ENCODE measurements at regions not wholly inside any gene's neighbourhood (a gene's known extent, or its start where the extent isn't known, plus 50 kb on each side); places are given as distances from the start of the nearest gene placed in this dataset.
"Not testable (repeated sequence)": the region's sequence is repeated elsewhere in the genome, so short reads cannot be mapped to it uniquely, and the experiment has no call there.

GRCh38 chr9:2279138-2279537 is 264.0 kb downstream of the SMARCA2 start:
- not testable (repeated sequence) for DNase-seq

- DNase-seq = no peak
These were observed 266.1 kb downstream of the SMARCA2 start for GRCh38 chr9:2281031-2281802.

DNA sequence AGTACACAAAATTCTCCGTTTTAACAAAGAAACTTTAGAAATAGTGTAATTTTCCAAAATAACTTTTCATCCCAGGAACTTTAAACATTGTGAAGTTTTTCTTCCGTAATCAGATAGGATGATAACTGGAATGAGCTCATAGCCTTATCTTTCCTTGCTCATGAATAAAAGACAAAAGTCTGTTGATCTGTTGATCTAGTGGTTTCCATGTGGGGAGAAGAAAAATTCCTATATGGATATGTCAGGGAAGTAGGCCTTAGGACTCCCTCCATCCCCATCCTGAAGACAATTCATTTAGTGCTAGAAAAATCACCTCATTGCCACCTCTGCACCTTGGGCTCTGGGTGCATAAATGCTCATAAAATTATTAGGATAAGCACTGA is 266.6 kb downstream of the SMARCA2 start:
- DNase-seq = no peak

GRCh38 chr9:2284770-2285169 is 269.6 kb downstream of the SMARCA2 start:
- no peak for DNase-seq

DNA sequence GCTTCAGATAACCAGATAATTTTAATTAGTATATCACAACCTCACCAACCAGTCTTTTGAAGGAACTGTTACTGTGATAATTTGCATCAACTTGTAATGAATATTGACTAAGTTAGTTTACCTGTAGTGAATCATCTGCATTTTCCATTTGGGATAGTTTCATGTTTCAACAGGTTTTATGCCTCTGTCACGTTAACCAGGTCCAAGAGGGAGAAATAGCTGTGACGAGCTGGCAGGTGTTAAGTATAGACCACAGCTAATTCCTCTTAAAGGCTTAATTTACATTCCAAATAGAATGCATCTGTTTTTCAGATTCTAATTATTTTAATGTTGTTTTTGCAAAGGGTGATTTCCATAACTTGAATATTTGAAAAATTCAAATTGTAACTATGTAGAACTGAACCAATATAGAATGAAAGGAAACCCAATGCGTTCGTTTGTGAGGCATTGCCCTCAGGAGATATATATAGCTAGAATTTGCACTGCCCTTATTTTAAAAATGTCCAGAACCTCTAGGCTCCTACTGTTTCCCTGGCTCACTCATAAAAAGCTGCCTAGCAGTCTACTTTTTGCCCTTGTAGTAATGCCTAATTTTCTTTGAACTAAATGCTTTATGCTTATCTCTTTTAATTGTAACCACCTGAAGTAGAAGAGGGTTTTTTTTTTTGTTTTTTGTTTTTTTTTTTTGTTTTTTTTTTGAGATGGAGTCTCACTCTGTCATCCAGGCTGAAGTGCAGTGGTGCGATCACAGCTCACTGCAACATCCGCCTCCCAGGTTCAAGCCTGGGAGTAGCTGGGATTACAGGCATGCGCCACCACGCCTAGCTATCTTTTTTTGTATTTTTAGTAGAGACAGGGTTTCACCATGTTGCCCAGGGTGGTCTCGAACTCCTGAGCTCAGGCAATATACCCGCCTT is 270.5 kb downstream of the SMARCA2 start:
- DNase-seq = no peak

GRCh38 chr9:2286333-2286705 is 271.2 kb downstream of the SMARCA2 start:
- DNase-seq = no peak

DNA sequence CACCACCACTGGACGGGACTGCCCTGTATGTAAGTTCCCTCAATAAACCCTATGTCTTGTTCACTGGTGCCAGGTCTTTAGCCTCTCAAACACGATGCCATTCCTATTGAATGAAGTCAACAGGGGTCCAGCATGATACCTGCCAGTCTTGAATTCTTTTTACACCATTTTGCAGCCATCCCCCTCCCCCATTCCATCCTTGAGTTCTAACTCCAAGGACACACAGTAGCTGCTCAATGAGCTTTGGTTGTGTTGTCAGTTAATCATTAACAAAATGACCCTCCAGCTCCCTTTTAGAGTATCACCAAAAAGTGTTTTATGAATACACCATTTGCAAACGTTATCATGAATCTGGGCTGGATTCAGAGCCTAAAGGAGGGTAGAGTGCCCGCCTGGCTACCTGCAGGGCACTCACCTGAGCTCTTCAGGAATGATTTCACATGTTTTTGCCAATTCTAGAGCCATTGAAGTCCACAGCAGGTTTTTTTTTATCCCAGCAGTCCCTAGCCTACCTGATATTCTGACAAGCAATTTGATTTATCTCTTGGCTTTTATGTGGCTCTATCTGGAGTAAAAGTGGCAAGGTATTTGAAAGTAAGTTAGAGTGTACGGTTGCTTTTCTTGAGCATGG is 271.8 kb downstream of the SMARCA2 start:
- no peak for DNase-seq

GRCh38 chr9:2288309-2288708 is 273.2 kb downstream of the SMARCA2 start:
- no peak for DNase-seq

DNA sequence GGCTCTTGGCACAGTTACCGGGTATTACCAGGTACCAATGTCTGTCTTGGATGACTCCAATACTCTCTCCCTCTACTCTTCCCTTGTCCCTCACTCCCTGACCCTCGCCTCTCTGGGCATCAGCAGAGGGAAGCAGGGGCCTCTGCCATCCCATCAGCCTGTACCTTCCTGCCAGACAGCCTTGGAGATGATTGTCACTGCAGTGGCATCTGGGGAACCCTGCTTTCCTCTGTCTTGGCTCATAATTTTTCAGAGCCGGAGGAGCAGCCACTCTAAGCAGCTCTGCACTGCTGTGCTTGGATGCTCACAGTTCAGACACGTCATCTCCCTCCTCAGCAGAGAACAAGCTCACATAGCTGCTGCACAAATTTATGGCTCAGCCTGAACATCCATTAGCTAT is 274.1 kb downstream of the SMARCA2 start:
- DNase-seq = no peak

DNA sequence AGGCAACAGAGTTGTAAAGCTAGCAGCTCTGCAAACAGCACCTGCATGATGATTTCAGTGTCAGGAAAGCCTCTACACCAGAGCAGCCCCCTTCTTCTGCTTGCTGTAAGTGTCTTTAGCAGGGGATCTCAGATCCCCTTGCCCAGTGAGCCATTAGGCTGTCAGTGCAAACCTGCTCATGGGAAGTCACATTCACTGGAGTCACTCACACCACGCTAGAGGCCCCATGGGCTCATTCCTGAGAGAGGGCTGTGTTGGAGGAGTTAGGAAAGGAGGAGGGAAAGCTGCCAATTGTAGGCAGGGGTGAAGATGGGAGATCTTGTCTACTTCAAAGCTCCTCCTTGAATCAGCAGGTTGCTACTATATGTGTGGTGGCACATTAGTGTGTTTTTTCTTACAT is 275.2 kb downstream of the SMARCA2 start:
- no peak for DNase-seq

GRCh38 chr9:2291980-2292704 is 277.0 kb downstream of the SMARCA2 start:
- DNase-seq = no peak

GRCh38 chr9:2292733-2293132 is 277.6 kb downstream of the SMARCA2 start:
- DNase-seq = no peak

DNA sequence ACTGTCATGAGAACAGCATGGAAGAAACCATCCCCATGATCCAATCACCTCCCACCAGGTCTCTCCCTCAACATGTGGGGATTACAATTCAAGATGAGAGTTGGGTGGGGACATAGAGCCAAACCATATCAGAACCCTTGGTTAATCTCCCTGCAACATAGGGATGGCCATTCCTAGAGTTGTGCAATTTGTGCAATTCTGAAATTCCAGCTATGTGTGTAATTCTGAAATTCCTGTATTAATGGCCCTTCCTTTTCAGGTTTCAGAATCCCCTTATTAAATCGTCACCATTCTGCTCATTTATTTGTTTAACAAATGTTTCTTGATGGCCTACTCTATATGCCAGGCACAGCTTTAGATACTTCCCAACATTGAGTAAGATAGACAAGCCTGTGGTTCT is 282.6 kb downstream of the SMARCA2 start:
- DNase-seq = no peak

DNA sequence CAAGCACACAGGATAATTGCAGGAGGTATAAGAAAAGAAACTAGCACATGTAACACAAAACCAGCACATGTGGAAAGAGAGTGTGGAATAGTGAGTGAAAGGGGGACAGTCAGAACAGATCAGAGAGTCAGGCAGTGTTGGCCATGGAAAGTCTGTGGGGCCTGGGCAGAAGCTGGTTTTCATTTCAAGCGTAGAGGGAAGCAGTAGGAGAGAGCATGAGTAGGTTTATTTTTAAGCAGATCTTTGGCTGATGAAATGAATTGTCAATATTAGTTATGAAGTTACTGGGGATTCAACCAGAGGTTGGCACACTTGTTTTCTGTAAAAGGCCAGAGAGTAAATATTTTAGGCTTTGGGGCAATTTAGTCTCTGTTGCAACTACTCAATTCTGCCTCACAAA is 283.1 kb downstream of the SMARCA2 start:
- no peak for DNase-seq

- DNase-seq = no peak
These were observed 284.2 kb downstream of the SMARCA2 start for GRCh38 chr9:2299156-2299842.

DNA sequence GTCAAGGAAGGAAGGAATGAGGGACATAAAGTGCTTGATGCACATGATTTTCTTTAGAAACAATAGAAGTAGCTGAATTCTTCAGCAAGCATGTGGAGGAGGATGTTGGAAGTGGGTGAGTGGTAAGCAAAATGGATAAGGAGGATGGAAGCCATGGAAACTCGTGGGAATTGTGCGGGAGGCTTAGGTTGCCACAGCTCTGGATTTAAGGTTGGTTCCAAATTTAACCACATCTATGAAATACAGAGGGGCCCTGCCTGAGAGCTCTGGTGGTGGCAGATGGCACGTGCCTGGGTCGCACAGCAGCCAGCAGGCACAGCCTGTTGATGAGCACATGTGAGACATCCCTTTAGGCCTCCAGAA is 284.7 kb downstream of the SMARCA2 start:
- DNase-seq = no peak

- DNase-seq = no peak
These were observed 285.2 kb downstream of the SMARCA2 start for GRCh38 chr9:2300325-2300724.

DNA sequence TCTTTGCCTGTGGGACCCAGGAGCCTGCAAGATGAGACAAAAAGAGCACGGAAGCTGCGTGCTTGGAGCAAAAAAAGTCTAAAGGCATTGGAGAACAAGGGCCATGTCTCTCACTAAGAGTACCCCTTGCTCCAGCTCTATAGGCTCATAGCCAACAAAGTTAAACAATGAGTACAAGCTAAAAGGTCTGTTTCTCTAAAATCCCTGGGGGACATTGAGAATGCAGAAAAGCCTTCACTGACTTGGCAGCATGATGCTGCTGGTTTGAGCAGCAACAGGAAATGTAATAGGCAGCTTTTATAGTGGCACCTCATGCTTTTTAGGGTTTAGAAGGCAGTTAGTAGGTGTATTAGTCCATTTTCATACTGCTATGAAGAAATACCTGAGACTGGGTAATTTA is 287.5 kb downstream of the SMARCA2 start:
- no peak for DNase-seq

GRCh38 chr9:2303056-2303455 is 287.9 kb downstream of the SMARCA2 start:
- no peak for DNase-seq

DNA sequence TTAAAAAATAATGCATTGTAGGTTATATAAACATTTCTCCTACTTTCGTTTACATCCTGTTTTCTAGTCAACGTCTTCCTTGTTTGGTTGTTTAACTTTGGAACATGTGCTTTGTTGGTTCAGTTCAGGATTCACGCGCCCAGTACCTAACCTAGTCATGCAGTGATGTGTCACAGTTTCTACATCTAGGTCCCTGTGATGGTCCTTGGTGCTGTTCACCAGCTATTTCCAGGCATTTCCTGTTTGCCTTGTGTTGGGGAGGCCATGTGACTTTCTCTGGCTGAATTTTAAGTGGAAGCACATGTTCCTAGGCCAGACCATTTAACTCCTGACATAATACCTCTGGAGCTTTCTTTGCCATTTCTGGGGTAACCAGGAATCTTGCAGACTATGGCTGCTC is 292.3 kb downstream of the SMARCA2 start:
- DNase-seq = no peak

- DNase-seq = no peak
These were observed 296.8 kb downstream of the SMARCA2 start for GRCh38 chr9:2311920-2312319.

- DNase-seq = no peak
These were observed 298.4 kb downstream of the SMARCA2 start for GRCh38 chr9:2313512-2313911.

DNA sequence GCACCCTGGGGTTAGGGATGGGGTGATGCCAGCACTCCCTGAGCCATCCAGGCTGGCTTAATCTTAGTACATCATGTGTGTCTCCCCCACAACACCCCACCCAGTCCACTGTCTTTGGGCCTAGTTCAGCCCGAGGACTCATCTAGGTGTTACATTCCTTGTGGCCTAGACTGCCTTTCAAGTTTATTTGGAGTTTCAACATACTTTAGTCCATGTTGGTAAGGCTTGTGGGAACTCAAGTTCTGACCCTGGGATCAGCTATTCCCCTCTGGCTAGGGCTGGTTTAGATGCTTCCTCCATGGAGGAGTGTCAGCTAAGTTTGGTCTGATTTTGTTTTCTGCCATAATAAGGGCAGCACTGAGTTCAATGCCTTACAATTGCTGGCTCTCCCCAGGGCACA is 302.4 kb downstream of the SMARCA2 start:
- DNase-seq = no peak

Measured in NCI-H2227 treated with DMSO at 0.1 percent for 48 hours (cell line).